AG04449 (cell line): ENCODE measurements at regions not wholly inside any gene's neighbourhood (a gene's known extent, or its start where the extent isn't known, plus 50 kb on each side); places are given as distances from the start of the nearest gene placed in this dataset.

Experiments
- CTCF ChIA-PET: fragments of 350-600 bp; formaldehyde crosslinking; extraction: SDS; loops from one replicate; lab custom pipeline; 2021; ENCODE audit warnings: antibody characterized with exemption; lab: Yijun Ruan, JAX
- POLR2A ChIA-PET: fragments of 400-600, 350-600 bp; formaldehyde crosslinking; extraction: SDS; loops from one replicate; lab custom pipeline; 2020; ENCODE audit warnings: antibody characterized with exemption, inconsistent platforms; lab: Yijun Ruan, JAX
- DNase-seq: peaks from one replicate; pipeline ENCODE4 v3.0.0-alpha.2; 2010; ENCODE audit warnings: low read depth, low spot score
- H3K4me3 ChIP-seq: 2 replicates; pipeline ENCODE4 v1.5.1; 2011; ENCODE audit warnings: low read depth, mild to moderate bottlenecking, control low read depth, low read length
- TF ChIP-seq, protein P1 (sequence below): IDR thresholded peaks from one replicate; pipeline ENCODE4 v1.5.1; 2011; ENCODE audit warnings: mild to moderate bottlenecking, moderate library complexity, low read length, control low read depth, inconsistent platforms; ENCODE audit not compliant: insufficient read depth; ENCODE audit errors: missing control alignments

- ChIA-PET CTCF (no interaction called here), POLR2A (no interaction called here)
- TF ChIP-seq, protein P1, sequence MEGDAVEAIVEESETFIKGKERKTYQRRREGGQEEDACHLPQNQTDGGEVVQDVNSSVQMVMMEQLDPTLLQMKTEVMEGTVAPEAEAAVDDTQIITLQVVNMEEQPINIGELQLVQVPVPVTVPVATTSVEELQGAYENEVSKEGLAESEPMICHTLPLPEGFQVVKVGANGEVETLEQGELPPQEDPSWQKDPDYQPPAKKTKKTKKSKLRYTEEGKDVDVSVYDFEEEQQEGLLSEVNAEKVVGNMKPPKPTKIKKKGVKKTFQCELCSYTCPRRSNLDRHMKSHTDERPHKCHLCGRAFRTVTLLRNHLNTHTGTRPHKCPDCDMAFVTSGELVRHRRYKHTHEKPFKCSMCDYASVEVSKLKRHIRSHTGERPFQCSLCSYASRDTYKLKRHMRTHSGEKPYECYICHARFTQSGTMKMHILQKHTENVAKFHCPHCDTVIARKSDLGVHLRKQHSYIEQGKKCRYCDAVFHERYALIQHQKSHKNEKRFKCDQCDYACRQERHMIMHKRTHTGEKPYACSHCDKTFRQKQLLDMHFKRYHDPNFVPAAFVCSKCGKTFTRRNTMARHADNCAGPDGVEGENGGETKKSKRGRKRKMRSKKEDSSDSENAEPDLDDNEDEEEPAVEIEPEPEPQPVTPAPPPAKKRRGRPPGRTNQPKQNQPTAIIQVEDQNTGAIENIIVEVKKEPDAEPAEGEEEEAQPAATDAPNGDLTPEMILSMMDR: no peak
- no peak overlapping the region for H3K4me3 ChIP-seq
- DNase-seq: no peak
Observed at GRCh38 chr12:84596266-84596665, 316.3 kb downstream of the SLC6A15 start.

DNA sequence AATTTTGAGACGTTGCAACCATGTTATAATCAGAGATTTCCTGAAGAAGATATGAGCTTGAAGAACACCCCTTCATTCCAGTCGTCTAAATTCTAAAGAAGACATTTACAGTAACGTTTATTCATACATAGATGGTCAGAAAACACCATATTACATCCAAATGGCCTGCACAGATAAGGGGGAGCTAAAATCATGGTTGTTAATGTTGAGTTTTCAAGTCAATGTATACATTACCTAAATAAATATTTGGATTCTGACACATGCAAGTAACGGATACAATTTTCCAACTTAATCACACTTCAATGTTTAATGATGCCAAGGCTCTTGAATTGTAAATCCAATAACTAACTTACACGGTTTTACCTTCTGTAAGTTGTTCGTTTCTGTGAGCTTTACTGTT lies 318.4 kb downstream of the SLC6A15 start:
- H3K4me3 ChIP-seq: no peak overlapping the region
- ChIA-PET POLR2A (no interaction called here), CTCF (no interaction called here)
- no peak for DNase-seq
- TF ChIP-seq, protein P1: no peak

DNA sequence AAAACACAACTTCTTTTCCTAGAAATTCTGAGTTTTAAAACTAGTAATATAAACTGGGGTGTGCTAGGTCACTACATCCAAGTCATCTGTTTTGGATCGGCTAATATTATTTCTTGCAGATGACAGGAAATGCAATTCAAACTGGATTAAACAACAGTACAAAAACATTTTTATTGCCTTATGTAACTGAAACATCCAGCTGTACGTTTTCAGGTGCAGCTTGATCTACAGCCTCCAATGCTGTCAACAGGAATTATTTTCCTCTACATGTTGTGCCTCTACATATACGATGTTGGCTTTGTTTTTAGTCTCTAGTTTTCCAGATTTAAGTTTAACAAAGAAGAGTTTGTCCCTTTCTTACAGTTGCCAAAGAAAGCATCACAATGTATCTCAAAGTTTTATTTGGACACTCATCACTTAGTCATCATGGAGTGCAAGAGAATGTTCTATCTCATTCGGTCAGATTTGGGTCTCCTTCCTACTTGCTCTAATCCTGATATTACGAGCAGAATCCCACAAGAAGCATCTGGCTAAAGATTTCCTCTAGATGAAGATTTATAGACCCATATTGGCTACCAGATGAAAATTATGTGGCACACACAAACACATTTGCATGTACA lies 326.7 kb downstream of the SLC6A15 start:
- H3K4me3 ChIP-seq: no peak overlapping the region
- CTCF ChIA-PET: no interaction called here
- TF ChIP-seq, protein P1: no peak
- no peak for DNase-seq
- POLR2A ChIA-PET: no interaction called here

GRCh38 chr12:84572196-84572595 lies 340.4 kb downstream of the SLC6A15 start:
- H3K4me3 ChIP-seq: no peak overlapping the region
- TF ChIP-seq, protein P1: no peak
- CTCF ChIA-PET: no interaction called here
- POLR2A ChIA-PET: no interaction called here
- no peak for DNase-seq

- ChIA-PET POLR2A (no interaction called here), CTCF (no interaction called here)
- TF ChIP-seq, protein P1: no peak
- H3K4me3 ChIP-seq: no peak overlapping the region
- DNase-seq: no peak
Observed at GRCh38 chr12:84562331-84562730, 350.3 kb downstream of the SLC6A15 start.

GRCh38 chr12:84561351-84561750 lies 351.2 kb downstream of the SLC6A15 start:
- H3K4me3 ChIP-seq: no peak overlapping the region
- TF ChIP-seq, protein P1: no peak
- no peak for DNase-seq
- ChIA-PET CTCF (no interaction called here), POLR2A (no interaction called here)
